ENCODE measurements at regions not wholly inside any gene's neighbourhood (a gene's known extent, or its start where the extent isn't known, plus 50 kb on each side); places are given as distances from the start of the nearest gene placed in this dataset.

DNA sequence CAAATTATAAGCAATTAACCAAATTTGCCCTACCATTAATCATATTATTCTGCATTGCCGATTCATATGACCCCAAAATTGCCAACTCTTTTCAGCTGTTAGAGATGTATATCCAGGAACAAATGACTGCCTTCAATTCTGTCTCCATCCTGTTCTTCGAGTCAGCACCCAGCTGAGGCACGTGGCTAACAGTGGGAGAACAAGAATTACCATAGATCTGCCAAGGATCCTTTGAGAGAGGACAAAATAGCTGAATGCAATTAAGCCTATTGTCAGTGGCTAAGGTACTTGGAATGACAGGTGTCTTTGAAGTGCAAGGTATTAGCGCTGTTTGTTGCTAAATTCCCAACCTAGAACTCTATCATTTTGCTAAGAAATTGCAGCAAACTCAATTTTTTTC lies 426.1 kb downstream of the TSHZ3 start:
- TF ChIP-seq, protein P1, sequence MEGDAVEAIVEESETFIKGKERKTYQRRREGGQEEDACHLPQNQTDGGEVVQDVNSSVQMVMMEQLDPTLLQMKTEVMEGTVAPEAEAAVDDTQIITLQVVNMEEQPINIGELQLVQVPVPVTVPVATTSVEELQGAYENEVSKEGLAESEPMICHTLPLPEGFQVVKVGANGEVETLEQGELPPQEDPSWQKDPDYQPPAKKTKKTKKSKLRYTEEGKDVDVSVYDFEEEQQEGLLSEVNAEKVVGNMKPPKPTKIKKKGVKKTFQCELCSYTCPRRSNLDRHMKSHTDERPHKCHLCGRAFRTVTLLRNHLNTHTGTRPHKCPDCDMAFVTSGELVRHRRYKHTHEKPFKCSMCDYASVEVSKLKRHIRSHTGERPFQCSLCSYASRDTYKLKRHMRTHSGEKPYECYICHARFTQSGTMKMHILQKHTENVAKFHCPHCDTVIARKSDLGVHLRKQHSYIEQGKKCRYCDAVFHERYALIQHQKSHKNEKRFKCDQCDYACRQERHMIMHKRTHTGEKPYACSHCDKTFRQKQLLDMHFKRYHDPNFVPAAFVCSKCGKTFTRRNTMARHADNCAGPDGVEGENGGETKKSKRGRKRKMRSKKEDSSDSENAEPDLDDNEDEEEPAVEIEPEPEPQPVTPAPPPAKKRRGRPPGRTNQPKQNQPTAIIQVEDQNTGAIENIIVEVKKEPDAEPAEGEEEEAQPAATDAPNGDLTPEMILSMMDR (IDR thresholded peaks at IDR 0.05; ENCODE audit: insufficient read depth, low read length): no peak
- DNase-seq (ENCODE audit: low read depth): no peak

DNA sequence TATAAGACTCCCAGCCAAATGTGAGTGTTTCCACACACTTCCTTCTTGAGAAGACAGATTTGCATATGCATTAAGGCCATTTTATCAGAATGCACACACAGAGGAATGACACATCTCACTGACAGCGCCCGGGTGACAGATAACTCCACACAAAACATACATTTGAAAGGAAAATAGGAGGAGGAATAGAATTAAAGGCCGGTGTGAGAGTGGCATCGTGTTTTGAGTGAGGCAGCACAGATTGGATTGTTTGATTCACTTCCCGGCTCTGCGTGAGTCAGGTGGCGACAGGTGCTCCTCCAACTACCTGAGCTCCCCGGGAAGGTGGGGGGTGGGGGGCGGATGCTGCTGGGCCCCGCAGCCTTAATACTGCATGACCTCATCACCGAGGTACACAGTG lies 429.0 kb downstream of the TSHZ3 start:
- TF ChIP-seq, protein P1 (IDR thresholded peaks at IDR 0.05; ENCODE audit: insufficient read depth, low read length): no peak
- no peak overlapping the region for H3K4me3 ChIP-seq (ENCODE audit: low read depth, low read length)
- no peak for DNase-seq (ENCODE audit: low read depth)

More for the DNA sequence above, 426.1 kb downstream of the TSHZ3 start:
- no peak overlapping the region for H3K4me3 ChIP-seq (ENCODE audit: low read depth, low read length)

DNA sequence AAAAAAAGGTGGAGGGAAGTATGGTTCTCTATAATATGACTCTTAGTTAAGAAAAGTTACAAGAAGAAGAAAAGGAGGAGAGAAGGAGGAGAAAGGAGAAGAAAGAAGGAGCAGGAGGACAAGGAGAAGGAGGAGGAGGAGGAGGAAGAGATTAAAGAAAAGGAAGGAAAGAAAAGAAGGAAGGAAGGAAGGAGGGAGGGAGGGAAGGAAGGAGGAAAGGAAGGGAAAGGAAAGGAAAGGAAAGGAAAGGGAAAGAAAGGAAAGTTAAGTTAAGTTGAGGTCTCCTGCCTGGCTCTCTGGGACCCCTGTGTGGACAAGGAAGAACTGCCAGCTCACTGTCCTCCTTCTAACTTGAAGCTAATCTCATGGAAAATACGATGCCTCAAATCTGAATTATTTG lies 429.5 kb downstream of the TSHZ3 start:
- no peak for DNase-seq (ENCODE audit: low read depth)
- TF ChIP-seq, protein P1 (IDR thresholded peaks at IDR 0.05; ENCODE audit: insufficient read depth, low read length): no peak
- H3K4me3 ChIP-seq (ENCODE audit: low read depth, low read length): no peak overlapping the region

DNA sequence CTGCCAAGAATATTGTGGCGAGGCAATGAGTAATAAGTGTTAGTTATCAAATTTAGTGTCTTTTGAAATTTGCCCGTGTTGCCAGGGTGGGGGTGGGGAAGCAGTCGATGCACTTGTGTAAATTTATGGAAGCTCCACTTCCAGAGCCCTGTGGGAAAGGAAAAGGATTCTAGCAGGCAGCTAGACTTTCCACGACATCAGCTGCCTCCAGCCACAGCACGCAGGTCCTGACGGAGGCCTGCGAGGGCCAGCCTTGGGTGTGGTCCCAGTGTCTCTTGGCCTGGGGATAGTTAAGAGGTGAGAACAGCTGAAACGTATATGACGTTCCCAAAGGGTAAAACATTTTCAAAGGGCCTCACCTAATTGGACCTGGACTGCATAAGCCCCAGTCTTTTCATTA lies 433.0 kb downstream of the TSHZ3 start:
- TF ChIP-seq, protein P1 (IDR thresholded peaks at IDR 0.05; ENCODE audit: insufficient read depth, low read length): no peak
- no peak overlapping the region for H3K4me3 ChIP-seq (ENCODE audit: low read depth, low read length)
- DNase-seq (ENCODE audit: low read depth): no peak

DNA sequence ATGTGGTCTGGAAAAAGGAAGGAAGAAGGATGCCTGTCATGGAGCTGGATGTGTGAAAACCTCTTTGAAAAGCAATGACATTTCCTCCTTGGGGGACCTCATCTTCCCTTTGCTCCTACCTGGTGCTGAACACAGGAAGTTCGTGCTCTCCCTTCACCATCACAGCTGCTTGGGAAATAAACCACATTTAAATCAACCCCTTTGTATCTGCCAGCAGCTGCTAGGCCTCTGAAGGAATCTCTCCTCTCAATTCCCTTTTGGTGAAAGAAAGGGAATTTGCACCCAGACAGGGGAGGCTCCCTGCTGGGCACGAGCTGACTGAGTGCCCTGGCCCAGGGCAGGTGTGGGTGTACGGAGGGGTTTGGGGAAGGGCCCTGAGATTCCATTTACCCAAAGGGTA lies 437.7 kb downstream of the TSHZ3 start:
- no peak overlapping the region for H3K4me3 ChIP-seq (ENCODE audit: low read depth, low read length)
- DNase-seq (ENCODE audit: low read depth): no peak
- TF ChIP-seq, protein P1 (IDR thresholded peaks at IDR 0.05; ENCODE audit: insufficient read depth, low read length): no peak

DNA sequence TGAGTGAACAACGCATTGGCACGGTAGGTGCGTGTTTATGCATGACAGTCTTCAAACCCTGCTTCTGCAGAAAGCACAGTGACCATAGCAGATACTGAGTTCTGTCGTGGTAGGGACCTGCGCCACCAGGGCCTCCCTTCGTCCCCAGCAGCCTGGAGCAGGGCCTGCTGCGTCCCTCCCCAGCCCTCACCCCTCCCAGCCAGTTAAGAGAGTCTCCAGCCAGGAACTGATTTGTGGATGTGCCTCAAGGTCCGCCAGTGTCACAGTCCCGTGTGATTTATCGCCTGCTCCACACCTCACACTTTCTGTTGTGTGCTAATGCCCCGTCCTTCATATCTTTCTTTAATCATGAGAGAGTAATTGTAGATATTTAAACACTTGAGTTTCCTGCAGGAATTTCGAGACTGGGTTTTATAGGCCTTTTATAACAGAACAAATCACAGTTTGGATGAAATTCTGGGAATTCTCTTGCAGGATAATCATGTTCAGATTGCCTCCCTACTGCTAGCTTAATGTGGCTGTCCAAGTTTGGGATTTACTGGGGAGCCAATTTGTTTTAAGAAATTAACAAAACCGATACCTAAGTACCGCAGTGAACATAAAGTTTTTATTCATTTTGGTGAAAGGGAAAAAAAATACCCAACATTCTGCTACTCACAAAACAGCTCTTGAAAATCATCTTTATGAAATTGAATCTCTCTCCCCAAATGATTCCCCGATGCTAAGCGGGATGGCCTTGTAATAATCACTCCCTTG lies 438.6 kb downstream of the TSHZ3 start:
- no peak overlapping the region for H3K4me3 ChIP-seq (ENCODE audit: low read depth, low read length)
- TF ChIP-seq, protein P1 (IDR thresholded peaks at IDR 0.05; ENCODE audit: insufficient read depth, low read length): no peak
- no peak for DNase-seq (ENCODE audit: low read depth)

DNA sequence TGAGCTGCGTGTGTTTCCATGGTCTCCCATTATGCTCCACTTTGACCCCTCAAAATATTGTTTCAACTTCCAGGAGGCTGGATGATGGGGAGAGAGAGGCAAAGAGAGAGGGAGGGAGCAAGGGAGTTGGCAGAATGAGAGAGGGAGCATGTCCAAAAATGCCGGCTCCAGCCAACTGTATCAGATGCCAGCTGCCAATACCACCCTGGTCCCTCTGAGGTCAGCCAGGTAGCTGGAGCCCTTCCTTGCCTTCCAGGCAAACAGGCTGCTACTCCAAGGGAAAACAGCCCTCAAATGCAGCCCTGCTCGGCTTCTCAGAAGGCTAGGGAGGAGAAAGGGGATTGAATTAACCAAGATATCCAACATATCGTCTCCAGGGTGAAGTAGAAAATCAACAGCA lies 440.0 kb downstream of the TSHZ3 start:
- TF ChIP-seq, protein P1 (IDR thresholded peaks at IDR 0.05; ENCODE audit: insufficient read depth, low read length): no peak
- no peak for DNase-seq (ENCODE audit: low read depth)
- no peak overlapping the region for H3K4me3 ChIP-seq (ENCODE audit: low read depth, low read length)

Data from fibroblast of the aortic adventitia (primary cell).